ENCODE measurements at regions not wholly inside any gene's neighbourhood (a gene's known extent, or its start where the extent isn't known, plus 50 kb on each side); places are given as distances from the start of the nearest gene placed in this dataset.
"Not testable (repeated sequence)": the region's sequence is repeated elsewhere in the genome, so short reads cannot be mapped to it uniquely, and the experiment has no call there.

DNA sequence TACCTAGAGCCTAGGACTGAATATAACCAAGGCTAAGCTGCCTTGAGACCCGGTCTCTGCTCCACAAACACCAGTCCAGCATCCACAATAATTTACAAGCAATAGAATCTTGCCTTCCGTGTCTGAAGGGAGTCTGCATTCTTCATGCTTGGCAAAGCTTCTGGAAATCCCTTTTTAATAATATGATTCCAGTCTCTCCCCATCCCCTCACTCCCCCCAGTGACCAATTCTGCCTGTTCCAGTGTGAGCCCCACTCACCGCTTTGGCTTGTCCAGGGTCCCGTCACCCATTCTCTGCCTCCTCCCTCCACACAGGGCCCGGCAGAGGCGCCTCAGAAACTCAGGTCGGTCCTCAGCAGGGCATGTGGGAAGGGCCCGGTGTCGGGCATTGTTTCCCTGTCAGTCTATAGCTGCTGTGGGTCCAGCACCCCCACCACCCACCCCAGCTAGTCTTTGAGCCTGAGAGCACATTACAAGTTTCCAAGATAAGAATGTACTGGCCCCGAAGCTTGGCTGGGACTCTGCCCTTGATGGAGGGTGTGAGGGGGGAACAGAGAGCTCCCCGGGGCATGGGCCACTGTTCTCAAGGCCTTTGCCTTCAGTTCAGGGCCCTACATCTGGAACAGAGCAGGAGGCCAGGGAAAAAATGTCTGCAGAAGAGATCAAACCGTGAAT lies 129.7 kb upstream of the MYCN start:
- no peak for DNase-seq

DNA sequence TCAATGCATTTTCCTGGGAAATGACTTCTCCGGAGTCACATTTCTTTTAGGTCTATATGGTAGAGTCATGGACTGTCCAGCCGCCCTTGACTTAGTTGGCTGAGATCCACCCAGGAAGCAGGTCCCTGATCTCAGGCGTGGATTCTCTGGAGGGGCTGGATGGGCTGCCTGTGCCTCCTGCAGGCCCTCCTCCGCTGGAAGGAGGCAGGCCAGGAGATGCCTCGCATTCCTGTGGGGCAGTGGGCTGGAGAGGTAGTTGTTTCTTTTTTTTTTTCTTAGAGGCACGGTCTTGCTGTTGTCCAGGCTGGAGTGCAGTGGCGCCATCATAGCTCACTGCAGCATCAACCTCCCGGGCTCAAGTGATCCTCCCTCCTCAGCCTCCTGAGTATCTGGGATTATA lies 129.0 kb upstream of the MYCN start:
- no peak for DNase-seq

DNA sequence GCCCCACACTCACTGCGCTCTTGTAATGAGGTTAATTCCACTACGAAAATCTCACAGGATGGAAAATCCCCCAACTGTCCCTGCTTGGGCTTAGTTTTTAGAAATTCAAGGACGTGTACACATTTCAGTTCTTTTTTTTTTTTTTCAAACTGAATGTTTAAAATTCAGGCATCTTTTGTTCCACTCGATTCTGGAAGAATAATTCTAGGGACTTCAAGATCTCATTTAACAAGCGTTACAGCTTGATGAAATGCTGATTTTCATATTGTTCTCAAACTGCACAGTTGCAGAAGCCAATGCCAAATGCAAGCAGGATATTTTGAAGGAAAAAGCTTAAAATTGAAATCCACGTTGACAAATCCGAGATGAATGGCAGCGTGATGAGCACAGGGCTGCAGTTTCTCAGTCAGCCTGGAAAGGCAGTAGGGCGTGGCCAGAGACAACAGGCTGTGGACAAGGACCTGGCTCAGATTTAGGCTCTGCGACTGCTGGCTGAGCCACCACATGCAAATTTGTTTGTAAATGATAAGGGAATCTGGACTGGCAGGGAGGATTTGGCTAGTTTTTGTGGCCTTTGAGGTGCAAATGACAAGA lies 128.1 kb upstream of the MYCN start:
- DNase-seq = no peak

DNA sequence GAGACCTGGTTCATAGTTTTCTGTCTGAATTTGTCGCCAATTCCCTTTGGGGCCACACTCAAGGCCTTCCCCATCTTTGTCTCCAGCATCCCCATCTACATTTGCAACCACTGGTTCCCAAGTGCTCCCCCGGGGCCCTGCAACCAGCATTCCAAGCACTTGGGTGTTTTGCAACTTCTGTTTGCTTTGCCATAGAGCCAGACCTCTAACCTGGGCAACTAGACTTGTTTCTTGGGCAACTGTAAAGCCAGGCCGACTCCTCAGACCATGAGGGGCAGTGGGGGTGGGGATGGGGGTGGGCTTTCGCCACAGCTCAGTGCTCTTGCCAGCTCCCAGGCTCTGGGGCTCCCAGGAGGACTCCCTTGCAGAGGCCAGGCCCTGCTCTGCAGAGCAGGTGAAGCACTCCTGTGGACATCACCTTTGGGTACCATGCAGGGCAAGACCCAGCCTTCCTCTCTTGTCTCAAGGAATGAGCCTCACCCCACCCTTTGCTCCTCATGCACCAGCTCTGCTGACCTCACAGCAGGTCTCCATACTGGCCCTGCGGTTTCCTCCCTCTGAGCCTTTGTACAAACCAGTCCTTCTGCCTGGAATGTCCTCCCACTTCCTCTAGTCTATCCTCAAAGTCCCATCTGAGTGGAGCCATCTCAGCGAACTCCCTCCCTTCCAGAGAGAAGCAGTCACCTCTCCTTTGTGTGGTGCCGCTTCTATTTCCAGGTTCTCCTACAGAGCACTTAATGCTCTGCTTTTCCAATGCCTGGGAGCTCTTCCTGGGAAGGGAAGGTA lies 126.7 kb upstream of the MYCN start:
- DNase-seq = no peak

DNA sequence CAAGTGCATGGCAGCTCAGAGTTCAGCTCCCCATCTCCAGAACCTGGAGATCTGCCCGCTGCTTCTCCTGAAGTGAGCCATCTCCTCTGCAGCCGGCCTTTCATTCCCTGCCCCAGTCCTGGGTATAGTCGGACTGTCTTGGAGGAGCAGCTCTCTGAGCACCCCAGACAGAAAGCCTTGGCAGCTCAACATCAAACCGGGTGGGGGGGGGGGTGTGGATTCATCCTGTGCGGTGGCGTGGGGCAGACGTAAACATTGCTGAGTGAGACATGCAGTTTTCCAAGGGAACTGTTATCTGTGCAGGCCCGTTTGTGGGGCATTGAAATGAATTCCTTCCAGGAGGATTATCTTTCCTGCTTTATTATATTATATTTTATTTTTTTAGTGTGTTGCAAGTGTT lies 125.9 kb upstream of the MYCN start:
- no peak for DNase-seq

DNA sequence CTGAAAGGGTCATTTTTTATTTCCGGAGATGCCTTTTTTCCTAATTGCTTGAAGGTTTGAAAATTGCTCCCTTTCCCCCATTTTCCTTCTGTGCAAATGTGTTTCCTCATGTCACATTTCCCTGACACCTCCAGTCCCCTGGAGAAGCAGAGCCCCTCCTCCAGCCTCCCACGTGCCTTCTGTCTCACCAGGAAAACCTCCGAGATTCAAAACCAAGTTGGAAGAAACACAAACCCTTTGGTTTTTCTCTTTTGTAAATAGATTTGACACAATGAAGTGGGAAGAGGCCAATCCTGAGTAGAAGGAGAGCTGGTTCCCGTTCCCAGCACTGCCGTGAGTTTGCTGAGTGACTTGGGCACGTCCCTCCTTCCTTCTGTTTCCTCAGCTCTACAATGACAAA lies 125.4 kb upstream of the MYCN start:
- DNase-seq = no peak

DNA sequence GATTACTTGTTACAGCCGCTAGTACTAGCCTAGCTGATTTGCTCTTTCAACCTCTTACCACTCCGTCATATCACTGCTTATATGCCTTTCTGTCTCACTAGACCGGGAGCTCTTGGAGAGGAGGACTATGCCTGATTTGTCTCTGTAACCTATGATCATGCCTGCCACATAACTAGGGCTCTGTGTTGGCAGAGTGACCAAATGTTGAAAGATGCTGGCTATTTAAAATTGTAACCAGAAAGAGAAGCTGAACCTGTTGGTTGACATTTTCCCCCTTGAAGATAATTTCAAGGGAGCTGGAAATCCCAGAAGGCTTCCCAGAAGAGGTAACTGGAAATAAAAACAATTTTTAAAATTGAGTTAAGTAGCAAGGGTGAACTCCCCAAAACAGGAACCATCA lies 124.1 kb upstream of the MYCN start:
- no peak for DNase-seq

DNA sequence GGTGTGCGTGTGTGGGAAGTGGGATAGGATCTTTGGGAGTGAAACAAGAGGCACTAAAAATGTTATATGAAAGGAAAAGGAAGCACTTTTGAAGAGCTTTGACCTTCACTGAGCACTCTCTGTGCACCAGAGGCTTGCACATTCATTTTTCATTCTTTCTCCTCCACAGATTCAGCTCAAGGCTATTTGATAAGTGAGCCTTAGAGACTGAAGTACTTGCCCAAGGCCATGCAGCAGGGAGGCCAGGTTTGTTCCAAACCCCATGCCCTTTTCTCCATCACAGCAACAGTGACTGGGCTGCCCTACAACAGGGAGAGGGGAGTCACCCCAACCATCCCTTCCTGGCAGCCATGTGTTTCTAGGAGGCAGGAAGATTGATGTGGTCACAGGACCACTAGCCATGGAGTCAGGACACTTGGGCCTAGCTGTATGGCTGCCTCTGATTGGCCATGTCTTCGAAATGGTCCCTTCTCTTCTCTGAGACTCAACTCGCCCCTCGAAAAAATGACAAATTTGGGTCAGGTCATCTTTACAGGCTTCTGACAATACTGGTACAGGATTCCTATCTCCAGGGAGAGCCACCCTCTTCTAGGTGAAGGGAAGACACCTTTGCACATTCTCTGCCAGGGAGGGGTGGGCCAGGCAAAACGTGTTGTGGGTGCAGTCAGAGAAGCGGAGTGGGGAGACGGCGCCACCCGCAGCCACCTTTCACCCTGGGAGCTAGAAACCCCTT lies 123.5 kb upstream of the MYCN start:
- DNase-seq = no peak

DNA sequence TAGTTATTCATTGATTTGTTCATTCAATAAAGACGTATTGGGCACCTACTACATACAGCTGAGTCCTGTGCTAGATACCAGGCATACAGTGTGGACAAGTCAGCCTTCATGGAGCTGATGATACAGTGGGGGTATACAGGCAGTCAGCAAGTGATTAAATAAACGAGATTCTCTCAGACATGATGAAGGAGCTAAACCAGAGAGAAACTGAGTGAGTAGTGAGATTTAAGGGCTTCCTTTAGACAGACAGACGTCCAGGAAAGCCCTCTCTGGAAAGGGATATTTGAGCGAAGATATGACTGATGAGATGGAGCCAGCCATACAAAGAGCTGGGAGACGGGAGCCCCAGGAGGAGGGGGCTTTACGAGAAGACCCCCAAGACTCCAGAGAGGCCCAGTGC lies 122.6 kb upstream of the MYCN start:
- DNase-seq = no peak

DNA sequence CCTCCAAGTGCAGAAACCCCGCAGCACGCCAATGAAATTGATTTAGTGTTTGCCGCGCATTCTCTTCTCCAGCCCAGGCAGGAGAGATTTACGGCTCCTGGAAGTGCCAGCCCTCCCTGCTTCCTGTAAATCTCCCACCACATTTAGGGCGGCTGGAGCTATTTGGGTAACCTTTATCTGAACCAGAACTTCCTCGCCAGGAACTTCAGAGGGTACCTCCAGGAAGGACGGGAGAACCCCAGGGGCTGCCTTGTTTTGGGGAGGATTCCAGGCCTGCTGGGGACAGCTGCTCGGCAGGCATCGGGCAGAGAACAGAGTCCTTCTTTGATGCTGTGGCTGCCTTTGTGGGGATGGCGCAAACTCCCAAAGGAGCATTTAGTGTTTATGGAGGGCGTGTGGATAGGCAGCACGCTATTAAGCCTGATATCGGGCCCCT lies 122.0 kb upstream of the MYCN start:
- DNase-seq = no peak

DNA sequence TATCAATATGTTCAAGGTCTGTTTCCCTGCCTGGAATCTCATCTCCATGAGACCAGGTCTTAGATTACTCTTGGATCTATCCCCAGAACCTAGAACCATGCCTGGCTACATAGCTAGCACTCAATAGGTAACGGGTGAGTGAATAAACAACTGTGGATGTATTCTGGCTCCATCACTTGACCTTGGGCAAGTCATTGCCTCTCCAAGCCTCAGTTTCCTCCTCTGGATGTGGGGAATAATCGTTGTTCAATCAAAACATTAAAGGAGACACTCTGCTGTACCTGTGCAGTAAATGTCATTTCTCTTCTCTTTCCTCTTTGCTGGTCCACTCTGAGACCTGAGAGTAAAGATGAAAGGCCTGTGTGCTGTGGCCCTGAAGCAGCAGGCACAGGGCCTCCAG lies 121.5 kb upstream of the MYCN start:
- DNase-seq = no peak

DNA sequence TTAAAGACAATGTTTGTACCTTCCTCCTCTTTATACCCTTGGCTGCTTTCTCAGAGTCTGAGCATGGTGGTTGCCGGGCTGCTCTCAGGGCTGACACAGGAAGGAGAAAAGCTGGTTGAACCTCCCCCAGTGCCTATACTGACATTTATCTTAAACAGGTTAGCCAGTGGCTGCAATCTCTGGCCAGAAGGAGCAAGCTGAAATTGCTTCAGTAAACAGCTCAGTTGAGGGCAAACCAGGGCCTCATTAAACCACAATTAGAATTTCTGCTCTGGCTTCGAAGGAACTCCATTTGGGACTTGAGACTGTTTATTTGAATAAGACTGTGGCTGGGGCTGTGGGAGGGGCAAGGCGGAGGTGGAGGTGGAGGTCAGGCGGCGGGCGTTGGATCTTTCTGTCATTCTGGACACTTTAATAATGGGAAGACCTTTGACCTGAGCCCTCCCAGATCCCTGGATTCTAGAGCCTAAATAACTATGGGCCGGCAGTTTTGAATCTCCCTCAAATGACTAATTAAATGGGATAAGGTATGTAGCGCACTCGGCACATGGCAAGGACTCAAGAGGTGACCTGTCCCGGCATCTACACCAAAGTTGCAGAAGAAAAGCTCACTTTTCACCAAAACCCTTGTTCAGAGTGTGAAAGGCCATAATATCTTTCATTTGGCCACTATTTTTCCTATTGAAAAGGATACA lies 120.6 kb upstream of the MYCN start:
- no peak for DNase-seq

DNA sequence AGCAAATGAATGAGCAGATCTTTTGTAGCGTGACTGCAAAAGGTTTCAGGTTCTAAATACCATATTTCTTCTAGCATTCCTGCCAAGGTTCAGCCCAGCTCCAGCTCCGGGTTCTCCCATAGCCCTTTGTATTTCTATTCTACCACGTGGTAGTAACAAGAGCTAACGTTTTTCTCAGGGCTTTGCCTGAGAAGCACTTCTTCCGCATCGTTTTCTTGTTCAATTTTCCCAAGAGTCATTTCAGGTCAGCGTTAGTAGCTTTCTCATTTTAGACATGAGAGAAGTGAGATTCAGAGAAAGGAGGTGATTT lies 120.1 kb upstream of the MYCN start:
- no peak for DNase-seq

DNA sequence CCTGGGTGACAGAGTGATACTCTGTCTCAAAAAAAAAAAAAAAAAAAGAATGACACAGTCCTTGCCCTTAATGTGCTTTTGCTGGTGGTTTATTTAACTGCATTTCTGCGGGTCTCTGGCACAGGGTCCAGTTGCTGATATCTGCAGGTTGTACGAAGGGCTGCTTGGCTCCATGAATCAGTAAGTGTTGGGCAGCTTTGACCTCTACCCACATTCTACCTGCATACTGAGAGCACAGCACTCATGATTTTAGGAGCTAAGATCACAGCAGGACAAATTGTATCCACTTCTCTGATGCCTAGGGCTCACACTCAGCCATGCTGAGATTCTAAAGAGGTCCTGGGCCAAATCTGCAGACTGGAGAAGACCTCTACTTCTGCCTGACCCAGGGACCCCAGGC lies 119.4 kb upstream of the MYCN start:
- DNase-seq = no peak

DNA sequence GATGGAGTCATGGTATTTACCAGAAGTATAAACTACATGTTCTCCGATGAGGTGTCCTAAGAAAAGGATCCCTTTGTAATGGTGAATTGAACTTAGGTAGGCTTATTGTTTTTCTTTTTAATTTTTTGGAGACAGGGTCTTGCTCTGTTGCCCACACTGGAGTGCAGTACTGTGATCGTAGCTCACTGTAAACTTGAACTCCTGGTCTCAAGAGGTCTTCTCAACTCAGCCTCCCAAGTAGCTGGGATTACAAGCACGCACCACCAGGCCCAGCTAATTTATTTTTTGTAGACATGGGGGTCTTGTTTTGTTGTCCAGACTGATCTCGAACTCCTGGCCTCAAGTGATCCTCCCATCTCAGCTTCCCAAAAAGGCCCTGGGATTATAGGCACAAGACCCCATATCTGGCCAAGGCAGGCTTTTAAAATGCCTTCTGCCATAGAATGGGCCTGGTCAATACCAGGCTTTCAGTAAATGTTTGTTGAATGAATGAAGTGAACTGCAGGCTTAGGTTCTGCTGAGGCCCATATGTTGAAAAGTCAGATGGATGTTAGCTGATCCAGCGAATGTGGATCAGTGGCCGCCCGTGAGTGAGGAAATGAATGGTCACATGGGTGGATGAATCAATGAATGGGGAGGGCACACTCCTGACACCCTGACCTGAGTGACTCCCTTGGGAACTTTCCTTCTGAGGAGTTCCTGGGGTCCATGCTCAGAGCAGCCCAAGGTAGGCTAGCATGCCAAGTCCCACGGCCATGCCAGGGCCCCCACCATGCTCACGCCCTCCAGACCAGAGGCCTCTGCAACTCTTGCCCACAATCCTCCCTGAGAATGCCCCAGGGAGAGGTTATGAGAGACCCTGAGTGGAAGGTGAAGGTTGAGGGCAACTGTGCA lies 118.0 kb upstream of the MYCN start:
- no peak for DNase-seq

DNA sequence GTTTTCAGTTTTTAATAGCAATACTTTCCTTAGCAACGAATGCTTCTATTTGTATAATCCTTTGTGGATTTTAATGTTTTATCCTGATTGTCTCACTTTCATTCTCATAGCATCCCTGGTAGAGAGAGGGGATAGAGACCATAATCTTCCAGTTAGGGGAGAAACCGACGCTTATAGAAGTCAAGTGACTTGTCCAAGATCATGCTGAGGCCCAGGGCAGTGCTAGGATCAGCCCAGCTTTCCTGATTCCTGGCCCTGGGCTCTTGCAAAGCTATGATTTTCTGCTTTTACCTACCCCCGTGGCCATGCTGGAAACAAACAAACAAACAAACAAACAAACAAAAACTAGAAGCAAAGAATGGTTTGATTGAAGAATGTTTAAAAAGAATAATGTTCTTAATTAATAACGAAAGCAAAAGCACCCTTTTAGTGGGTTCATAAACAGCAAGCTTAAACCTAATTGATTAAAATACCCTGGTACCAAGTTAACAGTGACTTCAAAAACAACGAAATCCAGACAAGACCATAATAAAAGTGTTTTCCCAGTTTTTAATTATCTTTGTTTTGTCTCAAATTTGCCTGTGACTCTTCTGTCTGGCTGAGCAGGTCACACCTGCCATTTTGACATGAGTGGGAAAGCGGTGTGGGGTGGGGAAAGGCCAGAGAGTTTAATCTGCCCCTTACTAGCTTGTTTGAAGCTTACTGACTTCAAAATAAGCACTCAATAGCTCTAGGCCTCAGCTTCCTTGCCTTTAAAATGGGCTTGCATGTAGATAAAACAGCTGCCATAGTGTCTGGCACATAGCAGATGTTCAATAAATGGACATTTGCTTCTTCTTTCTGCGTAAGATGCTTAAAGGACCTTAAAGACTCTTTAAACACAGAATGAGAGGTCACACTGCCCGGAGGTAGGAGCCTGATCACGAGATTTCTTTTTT lies 116.6 kb upstream of the MYCN start:
- no peak for DNase-seq

DNA sequence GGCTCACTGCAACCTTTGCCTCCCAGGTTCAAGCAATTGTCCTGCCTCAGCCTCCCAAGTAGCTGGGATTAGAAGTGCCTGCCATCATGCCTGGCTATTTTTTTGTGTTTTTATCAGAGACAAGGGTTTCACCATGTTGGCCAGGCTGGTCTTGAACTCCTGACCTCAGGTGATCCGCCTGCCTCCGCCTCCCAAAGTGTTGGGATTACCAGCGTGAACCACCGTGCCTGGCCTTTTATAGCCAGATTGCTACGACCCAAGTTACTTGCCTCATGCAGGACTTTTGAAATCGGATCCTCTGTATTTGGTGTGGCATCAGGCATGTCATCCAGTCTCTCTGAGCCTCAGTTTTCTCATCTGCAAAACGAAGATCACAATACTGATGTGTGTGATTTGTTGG lies 115.9 kb upstream of the MYCN start:
- not testable (repeated sequence) for DNase-seq

DNA sequence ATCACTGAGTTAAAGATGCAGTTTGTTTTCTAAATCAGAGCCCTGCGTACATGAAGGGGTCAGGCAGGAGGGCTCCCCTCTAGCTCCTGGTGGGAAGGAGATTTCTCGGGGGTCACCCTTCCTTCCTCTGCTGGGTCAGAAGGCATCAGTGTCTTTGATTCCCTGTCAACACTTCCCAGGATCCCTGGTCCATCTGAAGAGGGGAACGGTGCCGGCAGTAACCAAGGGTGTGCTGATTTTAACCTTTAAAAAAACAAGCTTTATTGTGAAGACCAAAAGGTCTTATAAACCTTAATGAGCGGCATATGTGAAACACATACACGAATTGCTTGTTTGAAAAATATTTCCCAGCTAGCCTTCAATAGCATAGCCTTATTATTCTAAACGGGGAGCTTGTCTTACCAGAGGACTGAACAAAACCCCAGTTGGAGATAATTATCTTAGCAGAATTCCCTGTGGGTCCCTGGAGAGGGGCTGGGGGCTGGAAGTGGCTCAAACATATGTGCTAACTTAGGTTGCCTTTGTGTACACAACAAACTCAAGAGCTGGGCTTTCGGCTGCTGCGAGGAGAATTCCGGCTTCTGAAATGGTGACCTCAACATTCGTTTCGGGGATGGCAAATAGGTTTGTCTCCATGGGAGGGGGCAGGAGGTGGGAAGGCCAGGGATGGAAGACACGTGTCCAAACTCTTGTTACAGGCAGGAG lies 114.9 kb upstream of the MYCN start:
- DNase-seq = no peak

DNA sequence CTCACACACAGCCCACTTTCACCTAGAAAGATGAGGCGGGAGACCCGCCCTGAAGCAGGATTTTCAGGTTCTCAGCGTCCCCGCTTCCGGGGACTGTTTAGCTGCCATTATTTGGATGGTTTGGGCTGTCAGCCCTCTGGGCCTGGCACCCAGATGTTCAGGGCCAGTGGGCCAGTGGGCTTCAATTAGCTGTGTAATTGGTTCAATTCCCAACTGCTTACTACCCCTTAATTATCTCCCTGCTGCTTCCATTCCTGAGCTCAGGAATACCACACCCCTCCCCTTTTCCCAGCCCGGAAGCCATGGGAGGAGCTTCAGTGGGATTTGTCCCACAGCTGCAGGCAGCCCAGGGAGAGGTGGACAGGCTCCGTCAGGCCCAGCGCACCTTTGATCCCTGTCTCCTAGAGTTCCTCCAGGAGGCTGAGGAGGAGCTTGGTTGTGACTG lies 114.1 kb upstream of the MYCN start:
- DNase-seq = no peak

DNA sequence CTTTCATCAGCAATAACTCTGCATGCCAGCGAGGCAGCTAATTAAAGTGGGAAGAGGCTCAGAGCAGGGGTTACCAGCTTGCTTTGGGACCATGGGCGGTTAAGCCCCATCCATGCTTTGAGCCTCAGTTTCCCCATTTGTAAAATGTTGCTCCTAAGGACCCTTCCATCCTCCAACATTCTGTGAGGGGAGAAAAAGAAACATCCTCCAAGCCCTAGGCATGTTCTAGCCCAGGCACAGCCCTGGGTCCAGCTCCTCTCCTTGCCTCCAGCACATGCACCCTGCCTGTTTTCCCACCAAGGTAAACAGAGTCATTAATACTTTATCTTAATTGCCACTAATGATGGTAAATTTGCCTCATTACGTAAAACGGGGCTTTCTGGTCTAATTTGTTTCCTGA lies 113.3 kb upstream of the MYCN start:
- DNase-seq = no peak
